ENCODE measurements at regions not wholly inside any gene's neighbourhood (a gene's known extent, or its start where the extent isn't known, plus 50 kb on each side); places are given as distances from the start of the nearest gene placed in this dataset.

DNA sequence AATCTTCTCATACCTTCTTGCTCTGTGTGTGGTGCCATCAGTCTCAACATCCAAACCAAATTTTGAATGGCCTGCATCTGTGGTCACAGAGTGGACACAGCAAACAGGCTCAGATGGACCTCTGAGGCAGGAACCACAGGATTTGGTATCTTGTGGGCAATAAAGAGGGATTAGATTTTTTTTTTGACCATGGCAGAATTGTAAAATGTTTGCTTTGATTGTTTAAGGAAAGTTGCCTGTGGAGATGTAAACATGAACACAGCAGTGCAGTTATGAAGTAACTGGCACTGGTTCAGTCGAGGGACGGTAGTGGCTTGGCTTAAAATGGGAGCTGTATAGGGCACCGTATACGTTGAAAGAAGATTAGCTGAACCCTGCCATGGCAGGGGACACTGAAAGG is 464.7 kb downstream of the SH2D4B start:
- no peak for TF ChIP-seq EZH2 (IDR thresholded peaks at IDR 0.05; ENCODE audit: borderline replicate concordance, low read depth, low read length, severe bottlenecking)
- TF ChIP-seq, protein P1, sequence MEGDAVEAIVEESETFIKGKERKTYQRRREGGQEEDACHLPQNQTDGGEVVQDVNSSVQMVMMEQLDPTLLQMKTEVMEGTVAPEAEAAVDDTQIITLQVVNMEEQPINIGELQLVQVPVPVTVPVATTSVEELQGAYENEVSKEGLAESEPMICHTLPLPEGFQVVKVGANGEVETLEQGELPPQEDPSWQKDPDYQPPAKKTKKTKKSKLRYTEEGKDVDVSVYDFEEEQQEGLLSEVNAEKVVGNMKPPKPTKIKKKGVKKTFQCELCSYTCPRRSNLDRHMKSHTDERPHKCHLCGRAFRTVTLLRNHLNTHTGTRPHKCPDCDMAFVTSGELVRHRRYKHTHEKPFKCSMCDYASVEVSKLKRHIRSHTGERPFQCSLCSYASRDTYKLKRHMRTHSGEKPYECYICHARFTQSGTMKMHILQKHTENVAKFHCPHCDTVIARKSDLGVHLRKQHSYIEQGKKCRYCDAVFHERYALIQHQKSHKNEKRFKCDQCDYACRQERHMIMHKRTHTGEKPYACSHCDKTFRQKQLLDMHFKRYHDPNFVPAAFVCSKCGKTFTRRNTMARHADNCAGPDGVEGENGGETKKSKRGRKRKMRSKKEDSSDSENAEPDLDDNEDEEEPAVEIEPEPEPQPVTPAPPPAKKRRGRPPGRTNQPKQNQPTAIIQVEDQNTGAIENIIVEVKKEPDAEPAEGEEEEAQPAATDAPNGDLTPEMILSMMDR (IDR thresholded peaks at IDR 0.05; ENCODE audit: borderline replicate concordance, extremely low read depth, low read length, poor library complexity, severe bottlenecking): no peak
